Erythroblast (primary cell): ENCODE measurements at regions not wholly inside any gene's neighbourhood (a gene's known extent, or its start where the extent isn't known, plus 50 kb on each side); places are given as distances from the start of the nearest gene placed in this dataset.

Experiments
- DNase-seq, 2 experiments: peaks; one replicate each; lab custom pipeline; 2025; lab: John Stamatoyannopoulos, UW
- GATA1 ChIP-seq: IDR thresholded peaks from 2 replicates; pipeline ENCODE4 v1.6.1; 2011; ENCODE audit warnings: low read depth, mild to moderate bottlenecking, control low read depth, low read length, moderate library complexity
- POLR2A ChIP-seq: IDR thresholded peaks from 2 replicates; pipeline ENCODE4 v1.6.1; 2011; ENCODE audit warnings: mild to moderate bottlenecking, low read length

- no peak for DNase-seq
- no peak for TF ChIP-seq POLR2A
- no peak for TF ChIP-seq GATA1
These were observed 93.8 kb downstream of the GLRX3 start for GRCh38 chr10:130230036-130230435.

- no peak for DNase-seq
- no peak for TF ChIP-seq POLR2A
- no peak for TF ChIP-seq GATA1
These were observed 94.4 kb downstream of the GLRX3 start for GRCh38 chr10:130230611-130231010.

- DNase-seq, result no peak
- TF ChIP-seq POLR2A (no peak), GATA1 (no peak)
These were observed 95.1 kb downstream of the GLRX3 start for GRCh38 chr10:130231251-130231741.

- DNase-seq, result no peak
- no peak for TF ChIP-seq POLR2A
- no peak for TF ChIP-seq GATA1
These were observed 96.2 kb downstream of the GLRX3 start for GRCh38 chr10:130232166-130233034.

- DNase-seq, result no peak
- TF ChIP-seq POLR2A, result no peak
- TF ChIP-seq GATA1, result no peak
These were observed 96.8 kb downstream of the GLRX3 start for GRCh38 chr10:130233035-130233360.

GRCh38 chr10:130233426-130233825 lies 97.2 kb downstream of the GLRX3 start:
- no peak for TF ChIP-seq POLR2A
- TF ChIP-seq GATA1, result no peak
- DNase-seq, result no peak

GRCh38 chr10:130234171-130234965 lies 98.2 kb downstream of the GLRX3 start:
- TF ChIP-seq GATA1, result no peak
- no peak for TF ChIP-seq POLR2A
- no peak for DNase-seq

GRCh38 chr10:130236711-130237110 lies 100.5 kb downstream of the GLRX3 start:
- TF ChIP-seq POLR2A, result no peak
- no peak for TF ChIP-seq GATA1
- DNase-seq, result no peak

- no peak for TF ChIP-seq POLR2A
- no peak for TF ChIP-seq GATA1
- no peak for DNase-seq
These were observed 104.2 kb downstream of the GLRX3 start for GRCh38 chr10:130240409-130240808.

- TF ChIP-seq POLR2A (no peak), GATA1 (no peak)
- no peak for DNase-seq
These were observed 106.3 kb downstream of the GLRX3 start for GRCh38 chr10:130242513-130242912.

- no peak for DNase-seq
- no peak for TF ChIP-seq POLR2A
- no peak for TF ChIP-seq GATA1
These were observed 106.8 kb downstream of the GLRX3 start for GRCh38 chr10:130243015-130243414.

- TF ChIP-seq POLR2A, result no peak
- no peak for TF ChIP-seq GATA1
- DNase-seq, result no peak
These were observed 108.1 kb downstream of the GLRX3 start for GRCh38 chr10:130244031-130244927.

GRCh38 chr10:130244928-130245495 lies 108.8 kb downstream of the GLRX3 start:
- no peak for DNase-seq
- TF ChIP-seq GATA1 (no peak), POLR2A (no peak)
